ENCODE measurements at regions not wholly inside any gene's neighbourhood (a gene's known extent, or its start where the extent isn't known, plus 50 kb on each side); places are given as distances from the start of the nearest gene placed in this dataset.

- Histone ChIP-seq H3K4me3 (ENCODE audit: low read length) (no peak overlapping the region), H3K79me2 (ENCODE audit: control insufficient read depth, low read length) (no peaks in the 10 kb centered on the region), H3K27ac (ENCODE audit: low read depth, low read length) (no peak overlapping the region), H3K4me2 (ENCODE audit: low read length) (no peak overlapping the region), H3K9me3 (ENCODE audit: control insufficient read depth, insufficient read depth, low read length) (no peaks in the 10 kb centered on the region), H3K9me2 (replicated peaks; ENCODE audit: control insufficient read depth, low read length) (no peaks in the 10 kb centered on the region), H3F3A (ENCODE audit: control insufficient read depth, insufficient read depth) (no peaks in the 10 kb centered on the region), H3K27me3 (ENCODE audit: control insufficient read depth, low read length) (no peaks in the 10 kb centered on the region), H4K20me1 (ENCODE audit: control insufficient read depth, insufficient read depth, low read depth, low read length) (no peaks in the 10 kb centered on the region), H3K36me3 (ENCODE audit: control insufficient read depth, low read length) (no peaks in the 10 kb centered on the region), H3K4me1 (ENCODE audit: control insufficient read depth, low read length) (no peaks in the 10 kb centered on the region)
- TF ChIP-seq CTCF (IDR thresholded peaks at IDR 0.05; ENCODE audit: low read depth, low read length, poor library complexity, severe bottlenecking) (no peak), EZH2phosphoT487 (IDR thresholded peaks at IDR 0.05; ENCODE audit: borderline replicate concordance, low read length) (no peak)
Observed at GRCh38 chr9:79988126-79988525, 416.4 kb downstream of the TLE4 start.

GRCh38 chr9:79986437-79986836 lies 414.7 kb downstream of the TLE4 start:
- Histone ChIP-seq H3K27ac (ENCODE audit: low read depth, low read length) (no peak overlapping the region), H3K4me1 (ENCODE audit: control insufficient read depth, low read length) (no peaks in the 10 kb centered on the region), H3K4me3 (ENCODE audit: low read length) (no peak overlapping the region), H3K79me2 (ENCODE audit: control insufficient read depth, low read length) (no peaks in the 10 kb centered on the region), H4K20me1 (ENCODE audit: control insufficient read depth, insufficient read depth, low read depth, low read length) (no peaks in the 10 kb centered on the region), H3K4me2 (ENCODE audit: low read length) (no peak overlapping the region), H3K36me3 (ENCODE audit: control insufficient read depth, low read length) (no peaks in the 10 kb centered on the region), H3K27me3 (ENCODE audit: control insufficient read depth, low read length) (no peaks in the 10 kb centered on the region), H3F3A (ENCODE audit: control insufficient read depth, insufficient read depth) (no peaks in the 10 kb centered on the region), H3K9me3 (ENCODE audit: control insufficient read depth, insufficient read depth, low read length) (no peaks in the 10 kb centered on the region), H3K9me2 (replicated peaks; ENCODE audit: control insufficient read depth, low read length) (no peaks in the 10 kb centered on the region)
- no peak for TF ChIP-seq CTCF (IDR thresholded peaks at IDR 0.05; ENCODE audit: low read depth, low read length, poor library complexity, severe bottlenecking)
- no peak for TF ChIP-seq EZH2phosphoT487 (IDR thresholded peaks at IDR 0.05; ENCODE audit: borderline replicate concordance, low read length)

- Histone ChIP-seq H3K79me2 (ENCODE audit: control insufficient read depth, low read length) (no peaks in the 10 kb centered on the region), H3K36me3 (ENCODE audit: control insufficient read depth, low read length) (no peaks in the 10 kb centered on the region), H3K4me2 (ENCODE audit: low read length) (no peak overlapping the region), H3K4me1 (ENCODE audit: control insufficient read depth, low read length) (no peaks in the 10 kb centered on the region), H3K9me2 (replicated peaks; ENCODE audit: control insufficient read depth, low read length) (no peaks in the 10 kb centered on the region), H3K4me3 (ENCODE audit: low read length) (no peak overlapping the region), H4K20me1 (ENCODE audit: control insufficient read depth, insufficient read depth, low read depth, low read length) (no peaks in the 10 kb centered on the region), H3K9me3 (ENCODE audit: control insufficient read depth, insufficient read depth, low read length) (no peaks in the 10 kb centered on the region), H3K27me3 (ENCODE audit: control insufficient read depth, low read length) (no peaks in the 10 kb centered on the region), H3F3A (ENCODE audit: control insufficient read depth, insufficient read depth) (no peaks in the 10 kb centered on the region), H3K27ac (ENCODE audit: low read depth, low read length) (no peak overlapping the region)
- TF ChIP-seq CTCF (IDR thresholded peaks at IDR 0.05; ENCODE audit: low read depth, low read length, poor library complexity, severe bottlenecking) (no peak), EZH2phosphoT487 (IDR thresholded peaks at IDR 0.05; ENCODE audit: borderline replicate concordance, low read length) (no peak)
Observed at GRCh38 chr9:79985772-79986171, 414.0 kb downstream of the TLE4 start.

GRCh38 chr9:79985264-79985663 lies 413.5 kb downstream of the TLE4 start:
- H3K79me2 ChIP-seq (ENCODE audit: control insufficient read depth, low read length), result no peaks in the 10 kb centered on the region
- H3K9me3 ChIP-seq (ENCODE audit: control insufficient read depth, insufficient read depth, low read length), result no peaks in the 10 kb centered on the region
- H3F3A ChIP-seq (ENCODE audit: control insufficient read depth, insufficient read depth), result no peaks in the 10 kb centered on the region
- no peaks in the 10 kb centered on the region for H4K20me1 ChIP-seq (ENCODE audit: control insufficient read depth, insufficient read depth, low read depth, low read length)
- no peak for TF ChIP-seq CTCF (IDR thresholded peaks at IDR 0.05; ENCODE audit: low read depth, low read length, poor library complexity, severe bottlenecking)
- TF ChIP-seq EZH2phosphoT487 (IDR thresholded peaks at IDR 0.05; ENCODE audit: borderline replicate concordance, low read length), result no peak
- no peaks in the 10 kb centered on the region for H3K27me3 ChIP-seq (ENCODE audit: control insufficient read depth, low read length)
- H3K9me2 ChIP-seq (replicated peaks; ENCODE audit: control insufficient read depth, low read length), result no peaks in the 10 kb centered on the region
- H3K4me3 ChIP-seq (ENCODE audit: low read length), result no peak overlapping the region
- H3K4me1 ChIP-seq (ENCODE audit: control insufficient read depth, low read length), result no peaks in the 10 kb centered on the region
- H3K36me3 ChIP-seq (ENCODE audit: control insufficient read depth, low read length), result no peaks in the 10 kb centered on the region
- H3K4me2 ChIP-seq (ENCODE audit: low read length), result no peak overlapping the region
- H3K27ac ChIP-seq (ENCODE audit: low read depth, low read length), result no peak overlapping the region
